GM23338 (cell line): ENCODE measurements at regions not wholly inside any gene's neighbourhood (a gene's known extent, or its start where the extent isn't known, plus 50 kb on each side); places are given as distances from the start of the nearest gene placed in this dataset.

Source experiments
- CTCF ChIP-seq, 2 experiments: fragments of 200-600 bp in 1 of 2; sonication (generic) in 1 of 2; conservative IDR thresholded peaks; 2 replicates each; pipeline versions ENCODE4 v1.5.1 to v1.6.1; 2016 to 2017; ENCODE audit warnings: antibody characterized with exemption in 2 of 2, low read depth in 2 of 2, mild to moderate bottlenecking in 2 of 2, moderate library complexity in 1 of 2
- REST ChIP-seq: IDR thresholded peaks from one replicate; pipeline ENCODE4 v1.6.1; 2018; ENCODE audit warnings: antibody characterized with exemption; ENCODE audit not compliant: unreplicated experiment

- TF ChIP-seq CTCF (conservative IDR thresholded peaks at IDR 0.05; ENCODE audit: low read depth in 2 of 2) (no peak), REST (no peak)
Measured at GRCh38 chr2:128639120-128639477, 320.4 kb upstream of the HS6ST1 start.
